ENCODE measurements at regions not wholly inside any gene's neighbourhood (a gene's known extent, or its start where the extent isn't known, plus 50 kb on each side); places are given as distances from the start of the nearest gene placed in this dataset.

DNA sequence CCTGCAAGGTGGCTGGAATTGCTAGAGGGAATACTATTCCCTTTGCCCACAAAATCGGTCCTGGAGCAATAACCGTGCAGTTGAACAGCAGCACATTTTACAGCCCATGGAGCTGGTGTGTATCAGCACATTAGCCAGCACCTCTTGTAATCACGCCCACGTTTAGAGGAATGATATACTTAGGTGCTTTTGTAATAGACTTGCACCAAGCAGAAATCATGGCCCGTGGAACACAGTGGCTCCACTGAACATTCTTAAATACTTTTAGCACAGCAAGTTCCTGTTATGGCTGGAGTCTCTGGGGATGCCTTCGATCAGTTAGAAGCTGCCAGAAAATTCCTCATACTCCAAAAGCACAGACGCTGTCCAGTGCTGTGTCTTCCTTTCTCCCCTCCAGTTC, 218.1 kb upstream of the FAM78B start:
- no peaks in the 10 kb centered on the region for H3K9me2 ChIP-seq (ENCODE audit: insufficient read depth)
- no peak overlapping the region for H3K4me2 ChIP-seq (ENCODE audit: low read length)
- no peak overlapping the region for H2AFZ ChIP-seq (ENCODE audit: low read depth, low read length, poor library complexity, severe bottlenecking)
- POLR2A ChIA-PET = no interaction called here
- H4K20me1 ChIP-seq (ENCODE audit: insufficient read depth) = no peaks in the 10 kb centered on the region
- no peak overlapping the region for H3K9ac ChIP-seq (ENCODE audit: low read length)
- RAD21 ChIA-PET (ENCODE audit: low non-redundant PET in 1 of 2, low total read pairs in 2 of 2, uncharacterized antibody in 2 of 2, unreplicated experiment in 2 of 2) = no interaction called here
- no TSS peak for BruUV-seq (replicated peaks)
- ATAC-seq = no peak
- no peak for DNase-seq (ENCODE audit: low read depth, low spot score)
- H3K4me1 ChIP-seq (ENCODE audit: control insufficient read depth in 1 of 2, insufficient read depth in 2 of 2, low read length in 2 of 2) = no peaks in the 10 kb centered on the region
- no peak overlapping the region for H3K4me3 ChIP-seq (replicated peaks in 1 of 2; ENCODE audit: low read depth in 1 of 2, low read length in 2 of 2)
- no peaks in the 10 kb centered on the region for H3K36me3 ChIP-seq (ENCODE audit: control insufficient read depth in 1 of 2, insufficient read depth in 2 of 2, low read length in 2 of 2)
- no peaks in the 10 kb centered on the region for H3K9me3 ChIP-seq (ENCODE audit: control insufficient read depth in 1 of 2, insufficient read depth in 1 of 2, low read depth in 1 of 2, low read length in 2 of 2)
- H3K79me2 ChIP-seq (ENCODE audit: insufficient read depth, low read length) = no peaks in the 10 kb centered on the region
- TF ChIP-seq, protein P1, sequence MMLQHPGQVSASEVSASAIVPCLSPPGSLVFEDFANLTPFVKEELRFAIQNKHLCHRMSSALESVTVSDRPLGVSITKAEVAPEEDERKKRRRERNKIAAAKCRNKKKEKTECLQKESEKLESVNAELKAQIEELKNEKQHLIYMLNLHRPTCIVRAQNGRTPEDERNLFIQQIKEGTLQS (IDR thresholded peaks at IDR 0.05) = no peak
- TF ChIP-seq ELF1 (IDR thresholded peaks at IDR 0.05; ENCODE audit: borderline replicate concordance, low read depth) (no peak), RAD21 (IDR thresholded peaks at IDR 0.05; ENCODE audit: low read depth) (no peak), POLR2A (IDR thresholded peaks at IDR 0.05; ENCODE audit: borderline replicate concordance, extremely low read depth, insufficient read depth, insufficient read length) (no peak), SRF (IDR thresholded peaks at IDR 0.05; ENCODE audit: low read depth) (no peak), TCF7L2 (IDR thresholded peaks at IDR 0.05; ENCODE audit: borderline replicate concordance, extremely low read depth, insufficient read depth, insufficient read length) (no peak), SP1 (IDR thresholded peaks at IDR 0.05; ENCODE audit: low read depth) (no peak), CEBPB (IDR thresholded peaks at IDR 0.05; ENCODE audit: low read depth) (no peak), EZH2phosphoT487 (IDR thresholded peaks at IDR 0.05; ENCODE audit: borderline replicate concordance) (no peak), SIN3A (IDR thresholded peaks at IDR 0.05; ENCODE audit: low read depth) (no peak), EGR1 (IDR thresholded peaks at IDR 0.05; ENCODE audit: low read depth) (no peak), CBX3 (IDR thresholded peaks at IDR 0.05; ENCODE audit: low read depth) (no peak), YY1 (IDR thresholded peaks at IDR 0.05; ENCODE audit: extremely low read depth, insufficient replicate concordance, low read depth, low read length) (no peak), POLR2AphosphoS5 (IDR thresholded peaks at IDR 0.05; ENCODE audit: low read depth, low read length) (no peak), ZFX (IDR thresholded peaks at IDR 0.05) (no peak), ZNF274 (IDR thresholded peaks at IDR 0.05; ENCODE audit: low read depth, low read length) (no peak)
- TF ChIP-seq, protein P2, sequence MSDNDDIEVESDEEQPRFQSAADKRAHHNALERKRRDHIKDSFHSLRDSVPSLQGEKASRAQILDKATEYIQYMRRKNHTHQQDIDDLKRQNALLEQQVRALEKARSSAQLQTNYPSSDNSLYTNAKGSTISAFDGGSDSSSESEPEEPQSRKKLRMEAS (IDR thresholded peaks at IDR 0.05) = no peak
- TF ChIP-seq, protein P3, sequence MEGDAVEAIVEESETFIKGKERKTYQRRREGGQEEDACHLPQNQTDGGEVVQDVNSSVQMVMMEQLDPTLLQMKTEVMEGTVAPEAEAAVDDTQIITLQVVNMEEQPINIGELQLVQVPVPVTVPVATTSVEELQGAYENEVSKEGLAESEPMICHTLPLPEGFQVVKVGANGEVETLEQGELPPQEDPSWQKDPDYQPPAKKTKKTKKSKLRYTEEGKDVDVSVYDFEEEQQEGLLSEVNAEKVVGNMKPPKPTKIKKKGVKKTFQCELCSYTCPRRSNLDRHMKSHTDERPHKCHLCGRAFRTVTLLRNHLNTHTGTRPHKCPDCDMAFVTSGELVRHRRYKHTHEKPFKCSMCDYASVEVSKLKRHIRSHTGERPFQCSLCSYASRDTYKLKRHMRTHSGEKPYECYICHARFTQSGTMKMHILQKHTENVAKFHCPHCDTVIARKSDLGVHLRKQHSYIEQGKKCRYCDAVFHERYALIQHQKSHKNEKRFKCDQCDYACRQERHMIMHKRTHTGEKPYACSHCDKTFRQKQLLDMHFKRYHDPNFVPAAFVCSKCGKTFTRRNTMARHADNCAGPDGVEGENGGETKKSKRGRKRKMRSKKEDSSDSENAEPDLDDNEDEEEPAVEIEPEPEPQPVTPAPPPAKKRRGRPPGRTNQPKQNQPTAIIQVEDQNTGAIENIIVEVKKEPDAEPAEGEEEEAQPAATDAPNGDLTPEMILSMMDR (IDR thresholded peaks at IDR 0.05 in 2 of 3, conservative IDR thresholded peaks at IDR 0.05 in 1 of 3; ENCODE audit: borderline replicate concordance in 1 of 3, insufficient read depth in 1 of 3, low read depth in 2 of 3, low read length in 2 of 3) = no peak
- TF ChIP-seq, protein P4, sequence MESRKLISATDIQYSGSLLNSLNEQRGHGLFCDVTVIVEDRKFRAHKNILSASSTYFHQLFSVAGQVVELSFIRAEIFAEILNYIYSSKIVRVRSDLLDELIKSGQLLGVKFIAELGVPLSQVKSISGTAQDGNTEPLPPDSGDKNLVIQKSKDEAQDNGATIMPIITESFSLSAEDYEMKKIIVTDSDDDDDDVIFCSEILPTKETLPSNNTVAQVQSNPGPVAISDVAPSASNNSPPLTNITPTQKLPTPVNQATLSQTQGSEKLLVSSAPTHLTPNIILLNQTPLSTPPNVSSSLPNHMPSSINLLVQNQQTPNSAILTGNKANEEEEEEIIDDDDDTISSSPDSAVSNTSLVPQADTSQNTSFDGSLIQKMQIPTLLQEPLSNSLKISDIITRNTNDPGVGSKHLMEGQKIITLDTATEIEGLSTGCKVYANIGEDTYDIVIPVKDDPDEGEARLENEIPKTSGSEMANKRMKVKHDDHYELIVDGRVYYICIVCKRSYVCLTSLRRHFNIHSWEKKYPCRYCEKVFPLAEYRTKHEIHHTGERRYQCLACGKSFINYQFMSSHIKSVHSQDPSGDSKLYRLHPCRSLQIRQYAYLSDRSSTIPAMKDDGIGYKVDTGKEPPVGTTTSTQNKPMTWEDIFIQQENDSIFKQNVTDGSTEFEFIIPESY (IDR thresholded peaks at IDR 0.05; ENCODE audit: extremely low read depth, insufficient replicate concordance, low read length) = no peak
- peaks cover 55% of the 10 kb centered on the region; the same call in 1 of the 2 replicates for H3K27me3 ChIP-seq (ENCODE audit: insufficient read depth, low read length)
- intact Hi-C loops (cut with micrococcal nuclease) = no loop called here
- H3K27ac ChIP-seq (ENCODE audit: low read depth, low read length) = no peak overlapping the region
- CTCF ChIA-PET = no interaction called here
